H9 (cell line): ENCODE measurements at regions not wholly inside any gene's neighbourhood (a gene's known extent, or its start where the extent isn't known, plus 50 kb on each side); places are given as distances from the start of the nearest gene placed in this dataset.

Source experiments
- DNase-seq: peaks from one replicate; pipeline ENCODE4 v3.0.0-alpha.2; 2017
- H2AFZ ChIP-seq: one replicate; pipeline ENCODE4 v1.6.1; 2013; ENCODE audit warnings: mild to moderate bottlenecking, low read length, control low read depth, moderate library complexity
- H2AK5ac ChIP-seq: 2 replicates; pipeline ENCODE4 v1.6.1; 2013; ENCODE audit warnings: low read length, control low read depth, mixed read lengths; ENCODE audit not compliant: insufficient read length
- H2BK120ac ChIP-seq: one replicate; pipeline ENCODE4 v1.6.1; 2013; ENCODE audit warnings: low read depth, mild to moderate bottlenecking, low read length, control low read depth, inconsistent platforms; ENCODE audit not compliant: poor library complexity, severe bottlenecking
- H2BK12ac ChIP-seq: 2 replicates; pipeline ENCODE4 v1.6.1; 2013; ENCODE audit warnings: low read length, control low read depth, mixed read lengths, low read depth; ENCODE audit not compliant: insufficient read length
- H2BK15ac ChIP-seq: 2 replicates; pipeline ENCODE4 v1.6.1; 2013; ENCODE audit warnings: low read depth, low read length, control low read depth
- H2BK20ac ChIP-seq: one replicate; pipeline ENCODE4 v1.6.1; 2013; ENCODE audit warnings: low read depth, mild to moderate bottlenecking, low read length, control low read depth, inconsistent platforms; ENCODE audit not compliant: poor library complexity, severe bottlenecking
- H2BK5ac ChIP-seq: 2 replicates; pipeline ENCODE4 v1.6.1; 2013; ENCODE audit warnings: low read length, control low read depth, mixed read lengths; ENCODE audit not compliant: insufficient read length
- H3K14ac ChIP-seq: 2 replicates; pipeline ENCODE4 v1.6.1; 2013; ENCODE audit warnings: low read length, control low read depth; ENCODE audit not compliant: insufficient read depth
- H3K18ac ChIP-seq: 2 replicates; pipeline ENCODE4 v1.6.1; 2013; ENCODE audit warnings: low read depth, mild to moderate bottlenecking, mixed read lengths, low read length, control low read depth; ENCODE audit not compliant: insufficient read length
- H3K23ac ChIP-seq: 2 replicates; pipeline ENCODE4 v1.6.1; 2013; ENCODE audit warnings: low read length, control low read depth, mixed read lengths, low read depth; ENCODE audit not compliant: insufficient read length
- H3K23me2 ChIP-seq: 2 replicates; pipeline ENCODE4 v1.6.1; 2013; ENCODE audit warnings: low read depth, mild to moderate bottlenecking, mixed read lengths, low read length, control low read depth; ENCODE audit not compliant: insufficient read length, poor library complexity, severe bottlenecking
- H3K27ac ChIP-seq: 2 replicates; pipeline ENCODE4 v1.5.1; 2013; ENCODE audit warnings: low read length, control low read depth, mixed read lengths, low read depth; ENCODE audit not compliant: insufficient read length
- H3K27me3 ChIP-seq: 2 replicates; pipeline ENCODE4 v1.6.1; 2013; ENCODE audit warnings: low read length, control low read depth, inconsistent platforms; ENCODE audit not compliant: insufficient read depth
- H3K4ac ChIP-seq: 2 replicates; pipeline ENCODE4 v1.6.1; 2013; ENCODE audit warnings: low read depth, mild to moderate bottlenecking, control low read depth, inconsistent platforms, low read length, moderate library complexity
- H3K4me1 ChIP-seq: 2 replicates; pipeline ENCODE4 v1.6.1; 2013; ENCODE audit warnings: low read length, control low read depth, inconsistent platforms; ENCODE audit not compliant: insufficient read depth
- H3K4me2 ChIP-seq: 2 replicates; pipeline ENCODE4 v1.6.1; 2013; ENCODE audit warnings: low read length, control low read depth, mixed read lengths; ENCODE audit not compliant: insufficient read length, insufficient read depth
- H3K56ac ChIP-seq: 2 replicates; pipeline ENCODE4 v1.6.1; 2013; ENCODE audit warnings: low read depth, mild to moderate bottlenecking, mixed read lengths, low read length, control low read depth; ENCODE audit not compliant: insufficient read length
- H3K79me1 ChIP-seq: 2 replicates; pipeline ENCODE4 v1.6.1; 2013; ENCODE audit warnings: low read depth, mild to moderate bottlenecking, moderate library complexity, low read length, control low read depth, inconsistent platforms; ENCODE audit not compliant: insufficient read depth, poor library complexity, severe bottlenecking
- H3K79me2 ChIP-seq: 2 replicates; pipeline ENCODE4 v1.6.1; 2013; ENCODE audit warnings: low read length, control low read depth, inconsistent platforms; ENCODE audit not compliant: insufficient read depth
- H3K9ac ChIP-seq: 2 replicates; pipeline ENCODE4 v1.6.1; 2013; ENCODE audit warnings: low read length, control low read depth, mixed read lengths; ENCODE audit not compliant: insufficient read length; ENCODE audit errors: extremely low read depth
- H3K9me3 ChIP-seq: one replicate; pipeline ENCODE4 v1.6.1; 2013; ENCODE audit warnings: low read depth, low read length, inconsistent platforms; ENCODE audit not compliant: control insufficient read depth
- H3T11ph ChIP-seq: one replicate; pipeline ENCODE4 v1.6.1; 2013; ENCODE audit warnings: mild to moderate bottlenecking, low read length, control low read depth, inconsistent platforms
- H4K20me1 ChIP-seq: one replicate; pipeline ENCODE4 v1.6.1; 2013; ENCODE audit not compliant: control insufficient read depth, insufficient read length, insufficient read depth
- H4K5ac ChIP-seq: 2 replicates; pipeline ENCODE4 v1.6.1; 2013; ENCODE audit warnings: low read depth, mild to moderate bottlenecking, mixed read lengths, low read length, control low read depth; ENCODE audit not compliant: insufficient read length
- H4K8ac ChIP-seq: replicated peaks from 2 replicates; pipeline ENCODE4 v1.6.1; 2013; ENCODE audit warnings: low read length, control low read depth, mixed read lengths, low read depth; ENCODE audit not compliant: insufficient read length
- H4K91ac ChIP-seq: 2 replicates; pipeline ENCODE4 v1.6.1; 2013; ENCODE audit warnings: low read depth, mild to moderate bottlenecking, moderate library complexity, mixed read lengths, low read length, control low read depth; ENCODE audit not compliant: insufficient read length
- H3K27ac Mint-ChIP-seq, 3 experiments: 2 replicates in 2 of 3; 3 replicates in 1 of 3; pipeline ENCODE4 v1.8.0; 2020 to 2021; ENCODE audit warnings: mixed read lengths in 3 of 3, mild to moderate bottlenecking in 1 of 3, moderate library complexity in 1 of 3
- H3K27me3 Mint-ChIP-seq: 2 replicates; pipeline ENCODE4 v1.8.0; 2021; ENCODE audit warnings: low read depth, mild to moderate bottlenecking, moderate library complexity, mixed read lengths
- H3K36me3 Mint-ChIP-seq, 3 experiments: 2 replicates in 2 of 3; 3 replicates in 1 of 3; pipeline ENCODE4 v1.8.0; 2020 to 2021; ENCODE audit warnings: low read depth in 3 of 3, mixed read lengths in 3 of 3; ENCODE audit not compliant: insufficient read depth in 1 of 3
- H3K4me1 Mint-ChIP-seq, 2 experiments: 2 replicates each; pipeline ENCODE4 v1.8.0; 2020; ENCODE audit warnings: mixed read lengths in 2 of 2
- H3K4me3 Mint-ChIP-seq, 2 experiments: 2 replicates in 1 of 2; 3 replicates in 1 of 2; pipeline ENCODE4 v1.8.0; 2020 to 2021; ENCODE audit warnings: mild to moderate bottlenecking in 2 of 2, mixed read lengths in 2 of 2, moderate library complexity in 1 of 2
- H3K9me3 Mint-ChIP-seq, 2 experiments: 2 replicates in 1 of 2; 3 replicates in 1 of 2; pipeline ENCODE4 v1.8.0; 2020; ENCODE audit warnings: mild to moderate bottlenecking in 2 of 2, mixed read lengths in 2 of 2, moderate library complexity in 1 of 2
- CTCF ChIP-seq: fragments of 200-600 bp; sonication (generic); conservative IDR thresholded peaks from 3 replicates; pipeline ENCODE4 v1.8.0; 2021; ENCODE audit warnings: antibody characterized with exemption, mild to moderate bottlenecking
- WGBS: extraction: QIAGEN DNeasy Blood & Tissue Kit; methylation state at CpG from one replicate; pipeline ENCODE4 v1.1.7; 2013; ENCODE audit warnings: missing lambda C conversion rate, low lambda C conversion rate, mixed read lengths; ENCODE audit not compliant: insufficient read length; ENCODE audit errors: extremely low coverage; 5-methylcytosine and 5-hydroxymethylcytosine counted together

- no peak for DNase-seq
- Histone ChIP-seq H3K4me1 (peaks cover 3% of the 10 kb centered on the region; the same call in 1 of the 2 replicates), H3K23ac (no peak overlapping the region), H3K4me2 (no peak overlapping the region), H3K56ac (no peak overlapping the region), H3K18ac (no peak overlapping the region), H2BK5ac (no peak overlapping the region), H2BK12ac (no peak overlapping the region), H4K91ac (no peak overlapping the region), H3T11ph (no peak overlapping the region), H3K27me3 (no peaks in the 10 kb centered on the region), H4K5ac (no peak overlapping the region), H3K14ac (no peak overlapping the region), H2BK120ac (no peak overlapping the region), H3K79me2 (no peaks in the 10 kb centered on the region), H4K8ac (no peak overlapping the region), H3K9me3 (no peaks in the 10 kb centered on the region), H3K79me1 (no peaks in the 10 kb centered on the region), H4K20me1 (no peaks in the 10 kb centered on the region), H3K9ac (no peak overlapping the region), H3K27ac (no peak overlapping the region), H2AFZ (no peak overlapping the region), H2AK5ac (no peak overlapping the region), H3K23me2 (no peaks in the 10 kb centered on the region), H2BK20ac (no peak overlapping the region), H2BK15ac (no peak overlapping the region), H3K4ac (no peak overlapping the region)
- no peaks in the 10 kb centered on the region for H3K9me3 Mint-ChIP-seq
- H3K27ac Mint-ChIP-seq: no peak overlapping the region
- no peak overlapping the region for H3K4me3 Mint-ChIP-seq
- no peaks in the 10 kb centered on the region for H3K36me3 Mint-ChIP-seq
- no peaks in the 10 kb centered on the region for H3K27me3 Mint-ChIP-seq
- TF ChIP-seq CTCF: no peak
- peaks cover 7 to 10% of the 10 kb centered on the region in 2 experiments for H3K4me1 Mint-ChIP-seq
- no CpG with 5 or more reads among the region's 3 CpGs for WGBS
These were observed 159.0 kb downstream of the NDUFA12 start for GRCh38 chr12:94844452-94844851.
